GM19351 (cell line): ENCODE measurements at regions not wholly inside any gene's neighbourhood (a gene's known extent, or its start where the extent isn't known, plus 50 kb on each side); places are given as distances from the start of the nearest gene placed in this dataset.

Source experiments
- ATAC-seq: cut with Tn5 transposase; IDR thresholded peaks from one replicate; pipeline ENCODE4 v1.9.1; 2021; ENCODE audit warnings: mild to moderate bottlenecking, moderate library complexity; ENCODE audit not compliant: unreplicated experiment

DNA sequence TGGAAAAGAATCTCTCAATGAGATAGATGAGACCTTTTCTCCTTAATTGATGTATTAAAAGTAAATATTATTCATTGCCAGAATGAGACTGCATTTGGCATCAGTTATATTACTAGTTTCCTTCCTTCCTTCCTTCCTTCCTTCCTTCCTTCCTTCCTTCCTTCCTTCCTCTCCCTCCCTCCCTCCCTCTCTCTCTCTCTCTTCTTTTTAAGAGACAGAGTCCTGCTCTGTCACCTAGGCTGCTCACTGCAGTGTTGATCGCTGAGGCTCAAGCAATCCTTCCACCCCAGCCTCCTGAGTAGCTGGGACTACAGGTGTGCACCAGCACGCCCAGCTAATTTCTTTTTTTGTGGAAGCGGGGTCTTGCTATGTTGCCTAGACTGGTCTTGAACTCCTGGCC, 50.4 kb upstream of the ARX start:
- no peak for ATAC-seq
